Immature natural killer cell (primary cell): ENCODE measurements at regions not wholly inside any gene's neighbourhood (a gene's known extent, or its start where the extent isn't known, plus 50 kb on each side); places are given as distances from the start of the nearest gene placed in this dataset.

ENCODE experiments used
- DNase-seq, 3 donors: peaks; one replicate each; pipeline ENCODE4 v3.0.0; 2022; ENCODE audit warnings: mixed read lengths in 1 of 3
- H3K27ac Mint-ChIP-seq, 6 donors: one replicate each; pipeline ENCODE4 v1.8.0; 2020; ENCODE audit warnings: mixed read lengths in 6 of 6, mild to moderate bottlenecking in 5 of 6, inconsistent platforms in 4 of 6, moderate library complexity in 3 of 6
- H3K27me3 Mint-ChIP-seq, 3 donors: one replicate each; pipeline ENCODE4 v1.8.0; 2020 to 2021; ENCODE audit warnings: low read depth in 3 of 3, mild to moderate bottlenecking in 3 of 3, mixed read lengths in 3 of 3, moderate library complexity in 3 of 3, inconsistent platforms in 1 of 3
- H3K36me3 Mint-ChIP-seq, 3 donors: one replicate each; pipeline ENCODE4 v1.8.0; 2020; ENCODE audit warnings: mixed read lengths in 3 of 3, inconsistent platforms in 2 of 3, mild to moderate bottlenecking in 2 of 3
- H3K4me1 Mint-ChIP-seq, 2 donors: one replicate each; pipeline ENCODE4 v1.8.0; 2020; ENCODE audit warnings: inconsistent platforms in 2 of 2, mild to moderate bottlenecking in 2 of 2, mixed read lengths in 2 of 2, moderate library complexity in 1 of 2
- H3K4me3 Mint-ChIP-seq, 5 donors: one replicate each; pipeline ENCODE4 v1.8.0; 2020; ENCODE audit warnings: mild to moderate bottlenecking in 5 of 5, mixed read lengths in 5 of 5, inconsistent platforms in 3 of 5, moderate library complexity in 3 of 5
- H3K9me3 Mint-ChIP-seq, 6 donors: one replicate each; pipeline ENCODE4 v1.8.0; 2020; ENCODE audit warnings: mild to moderate bottlenecking in 6 of 6, mixed read lengths in 6 of 6, inconsistent platforms in 4 of 6, moderate library complexity in 3 of 6

DNA sequence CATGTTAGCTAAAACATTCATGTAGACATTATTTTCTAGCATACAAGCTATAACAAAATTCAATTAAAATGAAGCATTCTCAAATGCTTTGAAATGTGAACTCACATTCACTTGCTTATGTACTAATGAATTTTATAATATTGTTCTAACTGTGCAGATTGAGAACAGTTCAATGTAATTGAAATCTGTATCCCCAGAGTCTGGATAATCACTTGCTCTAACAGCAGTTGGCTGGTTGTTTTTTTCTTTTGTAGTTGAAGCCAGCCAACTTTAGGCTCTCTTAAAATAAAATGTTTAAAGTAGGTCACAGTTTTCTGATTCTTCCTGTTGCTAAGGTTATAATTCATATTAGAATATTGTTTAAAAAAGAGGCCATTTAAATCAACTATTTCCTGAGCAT is 438.9 kb downstream of the NAF1 start:
- Mint-ChIP-seq H3K4me1 (no peaks in the 10 kb centered on the region), H3K27ac (no peak overlapping the region), H3K9me3 (peaks cover 0 to 12% (median 5%) of the 10 kb centered on the region in 6 donors), H3K4me3 (no peak overlapping the region), H3K27me3 (peaks cover 0 to 1% (median 0%) of the 10 kb centered on the region in 3 donors), H3K36me3 (no peaks in the 10 kb centered on the region)
- DNase-seq = no peak

DNA sequence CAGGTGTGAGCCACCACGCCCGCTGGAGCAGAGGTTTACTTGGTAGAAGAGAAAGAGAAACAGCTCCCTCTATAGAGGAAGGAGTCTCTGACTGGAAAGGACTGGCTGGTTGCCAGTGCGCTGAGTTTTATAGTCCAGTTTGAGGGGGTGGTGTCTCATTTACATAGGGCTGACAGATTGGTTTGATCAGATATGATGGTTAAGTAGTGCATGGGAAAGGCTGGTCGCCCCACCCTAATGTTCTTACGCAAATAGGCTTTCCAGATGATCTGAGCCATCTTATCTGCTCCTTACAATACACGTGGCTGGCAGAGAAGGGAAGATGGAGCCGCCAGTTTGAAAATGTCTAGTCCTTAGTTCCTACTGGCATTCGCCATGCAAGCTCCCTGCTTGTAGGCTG is 439.5 kb downstream of the NAF1 start:
- Mint-ChIP-seq H3K27me3 (peaks cover 0 to 1% (median 0%) of the 10 kb centered on the region in 3 donors), H3K36me3 (no peaks in the 10 kb centered on the region), H3K4me3 (no peak overlapping the region), H3K27ac (no peak overlapping the region), H3K4me1 (no peaks in the 10 kb centered on the region), H3K9me3 (peaks cover 0 to 12% (median 4%) of the 10 kb centered on the region in 6 donors)
- DNase-seq = no peak

DNA sequence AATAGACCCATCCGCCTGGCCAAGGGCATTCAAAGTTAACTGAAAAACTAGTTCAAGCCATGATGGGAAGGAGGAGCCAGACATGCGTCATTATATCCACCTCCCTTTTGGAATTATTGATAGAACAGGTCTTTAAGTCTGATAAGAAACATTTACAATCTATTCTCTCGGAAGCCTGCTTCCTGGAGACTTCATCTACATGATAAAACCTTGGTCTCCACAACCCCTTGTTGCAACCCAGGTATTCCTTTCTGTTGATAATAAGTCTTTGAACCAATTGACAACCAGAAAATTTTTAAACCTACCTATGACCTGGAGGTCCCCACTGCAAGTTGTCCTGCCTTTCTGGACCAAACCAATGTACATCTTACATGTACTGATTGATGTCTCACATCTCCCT is 451.3 kb downstream of the NAF1 start:
- DNase-seq = no peak
- Mint-ChIP-seq H3K36me3 (no peaks in the 10 kb centered on the region), H3K4me3 (no peak overlapping the region), H3K9me3 (peaks cover 26 to 62% (median 37%) of the 10 kb centered on the region in 6 donors), H3K4me1 (no peaks in the 10 kb centered on the region), H3K27me3 (peaks cover 0 to 3% (median 1%) of the 10 kb centered on the region in 3 donors), H3K27ac (no peak overlapping the region)

DNA sequence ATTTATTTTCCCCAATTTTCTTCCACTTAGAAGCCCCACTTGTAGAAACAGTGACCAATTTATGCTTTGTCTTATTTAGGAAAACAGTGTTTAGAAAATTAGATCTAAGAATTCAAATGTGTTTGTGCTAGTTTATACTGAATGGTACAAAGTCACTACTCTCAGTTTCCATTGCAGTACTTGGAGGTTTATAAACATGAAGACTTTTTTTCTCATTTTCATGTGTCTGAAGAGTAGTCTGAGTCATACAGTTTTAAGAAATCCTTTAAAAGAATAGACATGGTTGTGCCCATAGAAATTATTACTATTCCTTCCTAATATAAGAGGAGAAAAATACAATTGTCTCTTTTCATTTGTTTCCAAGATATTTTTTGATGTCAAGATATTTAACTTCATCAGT is 458.7 kb downstream of the NAF1 start:
- no peaks in the 10 kb centered on the region for H3K36me3 Mint-ChIP-seq
- no peak overlapping the region for H3K27ac Mint-ChIP-seq
- DNase-seq = no peak
- peaks cover 14 to 55% (median 38%) of the 10 kb centered on the region in 6 donors for H3K9me3 Mint-ChIP-seq
- H3K4me3 Mint-ChIP-seq = no peak overlapping the region
- no peaks in the 10 kb centered on the region for H3K4me1 Mint-ChIP-seq
- H3K27me3 Mint-ChIP-seq = peaks cover 0 to 2% (median 0%) of the 10 kb centered on the region in 3 donors

DNA sequence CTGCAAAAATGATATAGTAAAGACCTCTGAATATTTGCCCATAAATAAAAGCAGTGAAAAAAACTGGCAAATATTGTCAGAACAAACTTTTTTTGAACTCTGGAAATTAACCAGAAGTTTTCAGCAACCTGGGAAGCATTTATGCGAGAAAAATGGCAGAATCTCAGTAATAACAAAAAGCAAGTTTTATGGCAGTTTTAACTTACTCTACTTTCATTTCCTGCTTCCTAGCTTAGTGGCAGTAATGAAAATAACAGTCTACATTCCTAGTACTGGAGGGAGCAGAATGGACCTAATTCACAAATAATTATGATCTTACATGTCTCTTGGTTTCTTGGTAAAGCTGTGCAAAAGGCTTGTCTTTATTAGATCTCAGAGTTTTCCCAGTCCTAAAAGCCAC is 460.1 kb downstream of the NAF1 start:
- peaks cover 7 to 48% (median 26%) of the 10 kb centered on the region in 6 donors for H3K9me3 Mint-ChIP-seq
- DNase-seq = no peak
- H3K27ac Mint-ChIP-seq = no peak overlapping the region
- no peaks in the 10 kb centered on the region for H3K36me3 Mint-ChIP-seq
- peaks cover 0 to 2% (median 0%) of the 10 kb centered on the region in 3 donors for H3K27me3 Mint-ChIP-seq
- no peaks in the 10 kb centered on the region for H3K4me1 Mint-ChIP-seq
- H3K4me3 Mint-ChIP-seq = no peak overlapping the region

DNA sequence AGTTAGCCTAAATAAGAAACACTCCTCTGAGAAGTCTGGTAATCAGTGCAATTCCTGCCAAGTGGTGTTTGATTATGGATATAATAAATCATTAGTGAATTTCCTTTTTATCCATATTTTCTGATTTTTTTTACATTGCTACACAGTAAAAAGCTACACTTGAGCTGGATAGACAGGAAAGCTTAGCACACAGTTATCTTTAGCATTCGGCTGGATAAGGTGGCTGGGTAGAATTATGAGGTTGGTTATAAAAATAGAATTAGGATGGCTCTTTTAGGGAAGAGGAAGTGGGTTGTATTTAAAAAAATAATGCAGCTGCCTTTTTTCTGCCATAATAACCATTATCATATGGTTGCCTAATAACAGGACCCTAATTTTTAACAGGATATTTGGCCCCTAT is 460.6 kb downstream of the NAF1 start:
- Mint-ChIP-seq H3K36me3 (no peaks in the 10 kb centered on the region), H3K4me3 (no peak overlapping the region), H3K27ac (no peak overlapping the region), H3K4me1 (no peaks in the 10 kb centered on the region), H3K27me3 (no peaks in the 10 kb centered on the region), H3K9me3 (peaks cover 10 to 48% (median 27%) of the 10 kb centered on the region in 6 donors)
- no peak for DNase-seq

DNA sequence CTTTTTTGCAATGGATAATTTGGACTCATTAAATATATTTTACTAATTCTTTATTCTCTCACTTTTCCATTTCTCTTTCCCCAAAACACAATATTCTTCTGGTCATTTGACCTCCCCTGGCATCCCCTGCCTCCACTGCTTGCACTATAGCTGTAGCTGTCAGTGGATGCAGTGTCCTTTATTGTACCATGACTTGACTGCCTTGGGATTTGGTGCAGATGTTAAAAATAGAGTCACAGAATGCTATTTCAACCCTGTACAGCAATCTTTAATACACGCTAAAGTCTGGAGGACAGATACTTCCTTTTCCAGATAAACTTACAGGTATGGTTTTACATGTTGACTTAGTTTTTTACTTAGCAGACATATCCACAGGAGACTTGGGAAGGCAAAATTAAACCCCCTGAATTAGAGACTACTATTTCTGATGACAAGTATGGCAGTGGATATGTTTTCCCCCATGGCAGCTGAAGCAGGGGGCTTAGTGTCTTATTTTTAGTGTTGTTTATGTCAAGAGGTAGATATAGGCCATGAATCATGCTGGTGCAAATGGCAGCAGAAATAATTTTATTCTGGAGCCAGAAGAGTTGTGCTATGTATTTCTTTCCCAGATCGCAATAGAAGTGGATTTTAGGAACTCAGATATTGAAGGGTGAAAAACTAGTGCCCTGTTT is 461.4 kb downstream of the NAF1 start:
- Mint-ChIP-seq H3K36me3 (no peaks in the 10 kb centered on the region), H3K4me1 (no peaks in the 10 kb centered on the region), H3K4me3 (no peak overlapping the region), H3K27ac (no peak overlapping the region), H3K27me3 (no peaks in the 10 kb centered on the region), H3K9me3 (peaks cover 8 to 45% (median 21%) of the 10 kb centered on the region in 6 donors)
- DNase-seq = no peak

DNA sequence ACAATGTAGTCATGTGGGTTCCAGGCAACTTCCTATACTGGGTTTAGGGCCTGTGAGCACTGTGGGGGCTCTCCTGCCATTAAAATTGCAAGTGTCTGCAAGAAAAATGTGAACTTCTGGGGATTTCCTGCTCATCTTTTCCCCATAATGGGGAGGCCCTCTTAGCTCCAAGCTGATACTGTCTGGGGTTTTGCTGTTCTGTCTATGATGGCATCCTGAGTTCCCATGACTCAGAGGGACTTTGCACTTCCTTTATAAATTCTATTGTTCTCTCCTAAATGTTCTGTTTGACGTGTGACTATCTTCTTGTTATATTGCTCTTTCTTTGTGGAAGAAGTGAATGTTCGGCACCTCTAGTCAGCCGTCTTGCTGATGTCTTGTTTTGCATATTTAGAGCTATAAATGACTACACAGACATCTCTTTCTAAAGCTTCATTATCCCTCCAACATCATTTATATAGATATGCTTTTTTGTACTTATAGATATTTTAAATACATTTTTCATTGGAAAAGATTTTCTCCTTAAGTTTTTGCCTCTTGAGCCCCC is 465.8 kb downstream of the NAF1 start:
- H3K4me3 Mint-ChIP-seq = no peak overlapping the region
- DNase-seq = no peak

DNA sequence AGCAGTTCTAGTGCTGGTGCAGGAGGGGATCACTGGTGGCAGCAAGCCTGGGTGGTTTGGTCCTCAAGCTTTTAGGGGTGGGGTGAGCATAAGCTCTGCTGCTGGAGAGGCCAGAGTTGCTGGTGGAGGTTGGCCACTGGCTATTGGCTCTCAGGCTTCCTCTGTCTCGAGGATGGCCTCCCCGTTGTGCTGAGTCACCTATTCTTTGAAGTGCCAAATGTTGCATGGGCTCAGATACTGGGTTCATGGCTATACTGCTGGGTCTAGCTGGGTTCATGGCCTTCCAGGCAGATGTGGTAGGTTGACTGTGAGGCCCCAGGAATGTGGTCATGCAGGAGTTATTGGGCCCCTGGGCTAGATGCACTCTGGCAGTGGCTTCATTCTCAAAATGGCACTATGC is 466.3 kb downstream of the NAF1 start:
- Mint-ChIP-seq H3K27ac (no peak overlapping the region), H3K4me3 (no peak overlapping the region), H3K36me3 (no peaks in the 10 kb centered on the region), H3K27me3 (no peaks in the 10 kb centered on the region), H3K4me1 (no peaks in the 10 kb centered on the region), H3K9me3 (peaks cover 10 to 29% (median 14%) of the 10 kb centered on the region in 6 donors)
- DNase-seq = no peak

More for the DNA sequence above, 465.8 kb downstream of the NAF1 start:
- no peaks in the 10 kb centered on the region for H3K36me3 Mint-ChIP-seq
- no peaks in the 10 kb centered on the region for H3K4me1 Mint-ChIP-seq
- no peak overlapping the region for H3K27ac Mint-ChIP-seq
- H3K9me3 Mint-ChIP-seq = peaks cover 10 to 32% (median 15%) of the 10 kb centered on the region in 6 donors
- no peaks in the 10 kb centered on the region for H3K27me3 Mint-ChIP-seq

DNA sequence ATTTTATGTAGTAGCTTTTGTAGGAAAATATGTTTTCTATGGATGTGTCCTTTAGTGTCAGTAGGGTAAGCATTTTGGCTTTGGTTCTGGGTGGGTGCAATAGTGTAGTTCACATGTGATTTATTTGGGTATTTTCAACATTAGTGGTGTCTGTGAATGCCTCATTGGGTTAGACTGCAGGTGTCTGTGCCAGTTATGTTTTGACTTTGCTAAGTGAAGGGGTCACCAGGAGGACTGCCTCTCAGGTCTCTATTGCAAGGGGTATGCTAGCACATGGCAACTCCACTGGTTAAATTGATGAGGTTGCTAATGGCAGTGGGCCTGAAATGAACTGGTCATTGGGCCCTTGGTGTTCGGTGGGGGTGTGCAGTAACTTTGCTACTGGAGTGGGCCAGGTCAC is 467.1 kb downstream of the NAF1 start:
- H3K27me3 Mint-ChIP-seq = no peaks in the 10 kb centered on the region
- H3K27ac Mint-ChIP-seq = no peak overlapping the region
- no peak overlapping the region for H3K4me3 Mint-ChIP-seq
- H3K36me3 Mint-ChIP-seq = no peaks in the 10 kb centered on the region
- H3K9me3 Mint-ChIP-seq = peaks cover 8 to 27% (median 14%) of the 10 kb centered on the region in 6 donors
- no peak for DNase-seq
- H3K4me1 Mint-ChIP-seq = no peaks in the 10 kb centered on the region

DNA sequence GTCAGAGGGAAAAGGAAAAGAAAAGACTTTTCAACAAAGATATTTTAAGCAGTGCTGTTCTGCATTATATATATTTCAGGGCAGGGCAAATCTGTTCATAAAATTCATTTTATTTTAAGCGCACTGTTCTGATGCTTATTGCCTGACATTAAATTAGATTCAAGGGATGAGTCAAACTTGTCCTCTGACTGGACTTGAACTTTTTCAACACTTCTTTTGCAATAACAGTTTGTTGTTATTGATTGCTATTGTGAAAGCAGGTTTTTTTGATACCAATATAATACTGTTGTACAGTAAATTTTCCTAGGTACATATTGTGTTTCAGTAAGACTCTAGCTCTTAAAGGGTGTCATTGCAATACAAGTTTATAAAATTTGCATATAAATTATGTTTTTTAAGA is 481.3 kb downstream of the NAF1 start:
- Mint-ChIP-seq H3K36me3 (no peaks in the 10 kb centered on the region), H3K27ac (no peak overlapping the region), H3K4me1 (no peaks in the 10 kb centered on the region), H3K27me3 (no peaks in the 10 kb centered on the region), H3K9me3 (peaks cover 4 to 13% (median 10%) of the 10 kb centered on the region in 6 donors), H3K4me3 (no peak overlapping the region)
- no peak for DNase-seq

DNA sequence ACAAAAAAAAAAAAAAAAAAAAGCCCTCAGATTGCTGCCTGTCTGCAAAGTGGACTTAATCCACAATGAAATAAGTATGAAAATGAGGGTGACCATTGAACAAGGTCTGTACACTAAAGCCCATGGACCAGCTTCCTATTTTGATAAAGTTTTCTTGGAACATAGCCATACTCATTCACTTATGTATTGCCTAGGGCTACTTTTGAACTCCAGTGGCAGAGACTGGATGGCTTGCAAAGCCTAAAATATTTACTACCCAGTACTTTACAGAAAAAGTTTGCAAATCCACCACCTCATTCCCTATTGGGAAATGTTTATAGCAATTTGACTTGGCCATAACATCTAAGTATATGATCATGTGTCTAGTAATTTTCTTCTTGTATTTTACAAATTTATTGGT is 481.7 kb downstream of the NAF1 start:
- Mint-ChIP-seq H3K4me1 (no peaks in the 10 kb centered on the region), H3K4me3 (no peak overlapping the region), H3K36me3 (no peaks in the 10 kb centered on the region), H3K9me3 (peaks cover 4 to 16% (median 10%) of the 10 kb centered on the region in 6 donors), H3K27ac (no peak overlapping the region), H3K27me3 (no peaks in the 10 kb centered on the region)
- DNase-seq = no peak

DNA sequence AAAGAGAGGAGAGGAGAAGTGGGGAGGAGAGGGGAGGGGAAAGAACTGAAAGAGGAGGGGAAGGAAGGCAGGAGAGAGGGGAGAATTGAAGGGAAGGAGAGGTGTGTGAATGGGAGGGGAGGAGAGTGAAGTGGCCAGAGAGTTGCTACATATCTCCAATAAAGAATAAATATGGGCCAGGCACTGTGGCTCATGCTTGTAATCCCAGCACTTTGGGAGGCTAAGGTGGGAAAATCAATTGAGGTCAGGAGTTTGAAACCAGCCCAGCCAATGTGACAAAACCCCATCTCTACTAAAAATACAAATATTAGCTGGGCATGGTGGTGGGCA is 482.4 kb downstream of the NAF1 start:
- Mint-ChIP-seq H3K9me3 (peaks cover 4 to 22% (median 10%) of the 10 kb centered on the region in 6 donors), H3K27ac (no peak overlapping the region), H3K36me3 (no peaks in the 10 kb centered on the region), H3K27me3 (no peaks in the 10 kb centered on the region), H3K4me1 (no peaks in the 10 kb centered on the region), H3K4me3 (no peak overlapping the region)
- DNase-seq = no peak

DNA sequence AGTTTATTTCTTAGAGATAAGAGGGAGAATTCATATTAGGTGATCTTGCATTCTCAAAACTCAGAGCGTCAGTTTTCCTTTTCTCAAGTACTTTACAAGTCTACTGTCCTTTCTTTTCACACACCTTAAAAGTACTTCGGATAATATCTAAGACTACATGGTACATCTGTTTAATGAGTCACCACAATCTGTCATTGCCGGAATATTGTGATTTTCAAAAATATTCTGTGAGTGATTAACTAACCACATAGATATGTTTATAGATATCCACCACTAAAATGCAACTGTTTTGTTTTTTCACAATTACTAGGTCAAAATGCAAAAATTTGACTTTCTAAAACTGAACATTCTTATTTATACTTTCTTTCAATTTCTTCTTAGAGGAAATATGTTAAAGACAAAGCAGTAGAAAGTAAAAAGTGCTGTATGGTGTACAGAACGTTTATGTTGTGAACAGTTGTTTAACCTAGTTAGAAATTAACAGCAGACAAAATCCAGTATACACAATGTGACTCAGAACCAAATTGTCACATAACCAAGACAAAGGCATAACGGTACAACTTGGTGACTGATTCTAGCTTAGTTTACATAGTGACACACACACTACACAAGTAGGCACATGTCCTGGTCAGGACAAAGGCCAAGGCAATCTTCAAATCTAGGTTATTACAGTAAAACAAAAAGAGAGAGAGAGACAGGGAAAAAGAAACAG is 482.9 kb downstream of the NAF1 start:
- Mint-ChIP-seq H3K27me3 (no peaks in the 10 kb centered on the region), H3K4me3 (no peak overlapping the region), H3K9me3 (peaks cover 5 to 28% (median 12%) of the 10 kb centered on the region in 6 donors), H3K27ac (no peak overlapping the region), H3K4me1 (no peaks in the 10 kb centered on the region), H3K36me3 (no peaks in the 10 kb centered on the region)
- no peak for DNase-seq
